T-cell (primary cell): ENCODE measurements at regions not wholly inside any gene's neighbourhood (a gene's known extent, or its start where the extent isn't known, plus 50 kb on each side); places are given as distances from the start of the nearest gene placed in this dataset.

Experiments used
- ATAC-seq, 4 experiments: fragments of 200-7000 bp in 3 of 4; fragments of 150-1000 bp in 1 of 4; cut with Tn5 transposase; replicated peaks in 1 of 4; 1 replicate in 3 of 4; 2 replicates in 1 of 4; pipeline ENCODE4 v1.10.0; 2021; ENCODE audit warnings: moderate library complexity in 3 of 4, mild to moderate bottlenecking in 2 of 4, moderate number of reproducible peaks in 1 of 4
- CTCF ChIA-PET, 2 donors: fragments of 300-600 bp; sonication (Branson Sonifier 250); formaldehyde crosslinking; loops; one replicate each; lab custom pipeline; 2022; ENCODE audit warnings: antibody characterized with exemption in 2 of 2; lab: Charles Lee
- POLR2A ChIA-PET, 2 donors: fragments of 300-600 bp; sonication (Branson Sonifier 250); formaldehyde crosslinking; loops; one replicate each; lab custom pipeline; 2022; ENCODE audit warnings: antibody characterized with exemption in 2 of 2; lab: Charles Lee
- DNase-seq, 35 experiments: peaks; one replicate each; pipeline versions ENCODE4 v3.0.0 to v3.0.0-alpha.2; 2013 to 2023
- H3K27ac ChIP-seq: one replicate; pipeline ENCODE4 v1.5.1; 2013; ENCODE audit warnings: low read length
- H3K27me3 ChIP-seq, 2 experiments: replicated peaks in 1 of 2; 1 replicate in 1 of 2; 2 replicates in 1 of 2; pipeline versions ENCODE4 v1.6.1 to v1.7.0; 2013; ENCODE audit warnings: low read length in 1 of 2, mixed read lengths in 1 of 2; ENCODE audit not compliant: control insufficient read depth in 2 of 2, insufficient read depth in 2 of 2; ENCODE audit errors: extremely low read depth in 1 of 2
- H3K36me3 ChIP-seq, 2 donors: 1 replicate in 1 of 2; 2 replicates in 1 of 2; pipeline versions ENCODE4 v1.6.1 to v1.7.0; 2013; ENCODE audit warnings: low read length in 1 of 2; ENCODE audit not compliant: control insufficient read depth in 2 of 2, insufficient read depth in 1 of 2; ENCODE audit errors: extremely low read depth in 1 of 2
- H3K4me1 ChIP-seq, 2 experiments: 1 replicate in 1 of 2; 2 replicates in 1 of 2; pipeline versions ENCODE4 v1.6.1 to v1.7.0; 2013; ENCODE audit warnings: low read length in 2 of 2, mixed read lengths in 1 of 2; ENCODE audit not compliant: insufficient read depth in 2 of 2, control insufficient read depth in 1 of 2; ENCODE audit errors: extremely low read depth in 1 of 2
- H3K4me3 ChIP-seq, 2 donors: 1 replicate in 1 of 2; 2 replicates in 1 of 2; pipeline versions ENCODE4 v1.5.1 to v1.7.0; 2013; ENCODE audit warnings: mild to moderate bottlenecking in 2 of 2, low read length in 1 of 2, moderate library complexity in 1 of 2; ENCODE audit not compliant: control insufficient read depth in 1 of 2; ENCODE audit errors: extremely low read depth in 1 of 2
- H3K9me3 ChIP-seq: 2 replicates; pipeline ENCODE4 v1.7.0; 2013
- H3K27ac Mint-ChIP-seq, 2 donors: one replicate each; pipeline ENCODE4 v1.8.0; 2020 to 2021; ENCODE audit warnings: mild to moderate bottlenecking in 2 of 2, mixed read lengths in 2 of 2
- H3K27me3 Mint-ChIP-seq, 2 donors: one replicate each; pipeline ENCODE4 v1.8.0; 2021 to 2022; ENCODE audit warnings: mixed read lengths in 2 of 2
- H3K36me3 Mint-ChIP-seq: one replicate; pipeline ENCODE4 v1.8.0; 2021; ENCODE audit warnings: mixed read lengths
- H3K4me1 Mint-ChIP-seq, 3 donors: one replicate each; pipeline ENCODE4 v1.8.0; 2020 to 2022; ENCODE audit warnings: mixed read lengths in 3 of 3, mild to moderate bottlenecking in 1 of 3
- H3K4me3 Mint-ChIP-seq, 3 donors: one replicate each; pipeline ENCODE4 v1.8.0; 2020 to 2022; ENCODE audit warnings: mild to moderate bottlenecking in 3 of 3, mixed read lengths in 3 of 3, moderate library complexity in 3 of 3
- H3K9me3 Mint-ChIP-seq, 3 donors: one replicate each; pipeline ENCODE4 v1.8.0; 2020 to 2022; ENCODE audit warnings: mixed read lengths in 3 of 3
- WGBS: methylation state at CpG from one replicate; pipeline ENCODE4 v1.1.5; 2013; ENCODE audit warnings: missing lambda C conversion rate; ENCODE audit not compliant: insufficient coverage; 5-methylcytosine and 5-hydroxymethylcytosine counted together

DNA sequence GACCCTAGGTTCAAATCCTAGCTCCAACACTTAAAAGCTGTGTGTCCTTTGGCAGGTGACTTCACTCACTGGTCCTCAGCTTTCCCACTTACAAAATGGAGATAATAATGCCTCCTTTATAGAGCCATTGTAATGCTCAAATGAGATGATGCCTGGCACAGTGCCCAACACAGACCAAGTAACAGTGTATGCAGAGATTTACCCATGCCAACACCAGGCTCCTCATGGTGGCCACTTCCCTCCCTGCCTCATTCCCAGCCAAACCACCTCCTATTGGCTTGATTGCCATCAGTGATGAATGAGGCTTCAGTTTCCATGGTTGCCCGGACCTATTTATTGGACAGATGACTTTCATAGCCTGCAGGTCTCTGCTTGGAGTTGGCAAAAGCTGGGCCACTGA is 469.4 kb downstream of the CDK5RAP2 start:
- ChIA-PET CTCF (no interaction called here), POLR2A (no interaction called here)
- H3K9me3 Mint-ChIP-seq: no peaks in the 10 kb centered on the region
- no CpG with 5 or more reads among the region's 1 CpG for WGBS
- Histone ChIP-seq H3K4me1 (no peaks in the 10 kb centered on the region), H3K27me3 (no peaks in the 10 kb centered on the region), H3K4me3 (no peak overlapping the region), H3K36me3 (no peaks in the 10 kb centered on the region), H3K9me3 (no peaks in the 10 kb centered on the region), H3K27ac (no peak overlapping the region)
- H3K36me3 Mint-ChIP-seq: no peaks in the 10 kb centered on the region
- peaks cover 6 to 7% of the 10 kb centered on the region in 2 donors for H3K27me3 Mint-ChIP-seq
- ATAC-seq (no peak), DNase-seq (no peak)
- H3K4me1 Mint-ChIP-seq: no peaks in the 10 kb centered on the region
- H3K4me3 Mint-ChIP-seq: no peak overlapping the region
- H3K27ac Mint-ChIP-seq: no peak overlapping the region

DNA sequence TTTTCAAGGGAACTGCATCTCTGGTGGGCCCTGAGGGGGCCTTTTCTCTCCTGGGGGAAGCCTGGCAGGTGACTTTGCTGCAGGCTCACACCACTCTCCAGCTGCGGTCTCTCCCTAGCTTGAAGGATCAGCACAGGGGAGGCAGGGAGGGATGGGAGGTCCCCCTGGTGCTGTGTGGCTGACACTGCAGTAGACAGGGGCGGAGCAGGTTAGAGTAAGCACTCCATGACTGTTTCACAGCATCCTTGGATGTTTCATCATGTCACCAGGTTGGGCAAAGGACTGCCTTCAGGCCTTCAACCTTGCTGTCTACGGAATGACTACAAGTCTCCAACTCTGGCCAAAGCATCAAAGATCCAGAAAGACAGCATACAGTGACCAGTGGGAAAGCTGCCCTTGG is 470.7 kb downstream of the CDK5RAP2 start:
- ChIA-PET CTCF (no interaction called here), POLR2A (no interaction called here)
- H3K9me3 Mint-ChIP-seq: peaks cover 0 to 3% (median 0%) of the 10 kb centered on the region in 3 donors
- H3K27ac Mint-ChIP-seq: no peak overlapping the region
- H3K36me3 ChIP-seq: no peaks in the 10 kb centered on the region
- WGBS: 75% methylated on average over 2 of the region's 3 CpGs
- H3K27me3 Mint-ChIP-seq: peaks cover 6 to 10% of the 10 kb centered on the region in 2 donors
- no peak overlapping the region for H3K27ac ChIP-seq
- DNase-seq (no peak), ATAC-seq (no peak)
- H3K4me1 ChIP-seq: no peaks in the 10 kb centered on the region
- H3K4me3 ChIP-seq: no peak overlapping the region
- no peaks in the 10 kb centered on the region for H3K4me1 Mint-ChIP-seq
- H3K4me3 Mint-ChIP-seq: no peak overlapping the region
- no peaks in the 10 kb centered on the region for H3K27me3 ChIP-seq
- no peaks in the 10 kb centered on the region for H3K36me3 Mint-ChIP-seq
- no peaks in the 10 kb centered on the region for H3K9me3 ChIP-seq

DNA sequence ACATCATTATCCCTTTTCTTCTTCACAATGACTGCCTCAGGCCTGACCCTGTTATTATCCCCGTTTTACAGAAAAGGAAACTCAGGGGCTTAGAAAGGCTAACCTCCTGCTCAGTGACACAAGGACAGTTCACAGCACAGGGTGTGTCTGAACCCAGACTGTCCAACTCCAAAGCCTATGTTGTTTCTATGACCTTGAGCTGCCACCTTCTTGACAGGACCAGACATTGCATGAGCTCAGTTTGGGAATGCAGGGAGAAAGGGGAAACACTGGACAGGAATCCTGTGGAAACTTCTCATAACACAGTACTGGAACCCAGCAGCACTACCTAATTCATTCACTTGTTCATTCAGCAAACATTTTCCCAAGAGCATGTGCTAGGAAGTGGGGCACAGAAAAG is 472.8 kb downstream of the CDK5RAP2 start:
- ATAC-seq (no peak), DNase-seq (no peak)
- ChIA-PET POLR2A (no interaction called here), CTCF (no interaction called here)
- Mint-ChIP-seq H3K9me3 (peaks cover 0 to 5% (median 0%) of the 10 kb centered on the region in 3 donors), H3K36me3 (no peaks in the 10 kb centered on the region), H3K27me3 (peaks cover 9 to 13% of the 10 kb centered on the region in 2 donors), H3K4me1 (no peaks in the 10 kb centered on the region), H3K4me3 (no peak overlapping the region), H3K27ac (no peak overlapping the region)
- Histone ChIP-seq H3K4me3 (no peak overlapping the region), H3K4me1 (no peaks in the 10 kb centered on the region), H3K36me3 (no peaks in the 10 kb centered on the region), H3K27ac (no peak overlapping the region), H3K9me3 (no peaks in the 10 kb centered on the region), H3K27me3 (no peaks in the 10 kb centered on the region)
- 57% methylated on average over 1 of the region's 1 CpG for WGBS

DNA sequence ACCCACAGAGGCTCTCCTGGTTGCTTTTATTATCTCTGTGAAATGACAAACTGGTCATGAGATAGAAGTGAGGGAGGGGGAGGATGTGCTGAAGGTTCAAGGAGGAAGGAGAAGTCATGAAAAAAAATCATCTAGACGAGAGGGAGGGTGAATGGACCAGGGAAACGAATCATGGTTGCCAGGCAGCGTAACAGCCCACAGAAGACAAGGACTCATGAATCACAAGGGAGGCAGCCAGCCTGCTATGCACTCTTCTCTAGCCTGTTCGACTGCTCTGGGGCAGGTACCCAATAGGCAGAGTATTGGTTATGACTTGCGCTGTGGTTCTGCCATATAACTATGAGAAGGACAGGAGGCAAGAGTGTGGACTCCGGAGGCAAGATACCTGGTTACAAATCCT is 475.2 kb downstream of the CDK5RAP2 start:
- POLR2A ChIA-PET: no interaction called here
- H3K9me3 ChIP-seq: no peaks in the 10 kb centered on the region
- H3K4me3 ChIP-seq: no peak overlapping the region
- H3K27me3 ChIP-seq: no peaks in the 10 kb centered on the region
- no peaks in the 10 kb centered on the region for H3K36me3 Mint-ChIP-seq
- DNase-seq: no peak
- WGBS: 80% methylated on average over 1 of the region's 6 CpGs
- peaks cover 9 to 13% of the 10 kb centered on the region in 2 donors for H3K27me3 Mint-ChIP-seq
- no peak overlapping the region for H3K27ac Mint-ChIP-seq
- no peaks in the 10 kb centered on the region for H3K4me1 Mint-ChIP-seq
- H3K27ac ChIP-seq: no peak overlapping the region
- ATAC-seq: no peak
- no peaks in the 10 kb centered on the region for H3K36me3 ChIP-seq
- H3K4me1 ChIP-seq: no peaks in the 10 kb centered on the region
- H3K9me3 Mint-ChIP-seq: peaks cover 0 to 6% (median 0%) of the 10 kb centered on the region in 3 donors
- H3K4me3 Mint-ChIP-seq: no peak overlapping the region
- CTCF ChIA-PET: no interaction called here

DNA sequence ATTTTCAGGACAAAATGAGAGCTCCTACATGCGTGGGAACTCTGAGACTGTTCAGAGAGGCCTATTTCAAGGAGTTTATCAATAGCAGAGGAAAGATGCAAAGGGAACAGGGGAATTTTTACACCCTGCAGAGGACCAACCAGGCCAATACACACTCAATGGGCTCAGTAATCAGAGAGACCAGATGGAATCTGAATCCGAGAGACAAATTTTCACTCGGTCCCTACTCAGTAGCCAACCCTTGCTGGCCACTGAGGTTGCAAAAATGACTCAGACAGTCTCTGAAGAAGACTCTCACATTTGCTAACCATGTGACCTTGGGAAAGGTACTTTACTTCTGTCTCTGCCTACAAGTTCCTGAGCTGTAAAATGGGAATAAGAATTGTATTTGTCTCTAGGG is 479.4 kb downstream of the CDK5RAP2 start:
- H3K4me1 Mint-ChIP-seq: no peaks in the 10 kb centered on the region
- no peak overlapping the region for H3K4me3 Mint-ChIP-seq
- Histone ChIP-seq H3K4me1 (no peaks in the 10 kb centered on the region), H3K36me3 (no peaks in the 10 kb centered on the region), H3K9me3 (no peaks in the 10 kb centered on the region), H3K27me3 (no peaks in the 10 kb centered on the region), H3K27ac (no peak overlapping the region), H3K4me3 (no peak overlapping the region)
- H3K9me3 Mint-ChIP-seq: peaks cover 0 to 8% (median 0%) of the 10 kb centered on the region in 3 donors
- ChIA-PET POLR2A (no interaction called here), CTCF (no interaction called here)
- H3K36me3 Mint-ChIP-seq: no peaks in the 10 kb centered on the region
- no peak overlapping the region for H3K27ac Mint-ChIP-seq
- H3K27me3 Mint-ChIP-seq: peaks cover 6 to 12% of the 10 kb centered on the region in 2 donors
- DNase-seq (no peak), ATAC-seq (no peak)
- 50% methylated on average over 3 of the region's 3 CpGs for WGBS

DNA sequence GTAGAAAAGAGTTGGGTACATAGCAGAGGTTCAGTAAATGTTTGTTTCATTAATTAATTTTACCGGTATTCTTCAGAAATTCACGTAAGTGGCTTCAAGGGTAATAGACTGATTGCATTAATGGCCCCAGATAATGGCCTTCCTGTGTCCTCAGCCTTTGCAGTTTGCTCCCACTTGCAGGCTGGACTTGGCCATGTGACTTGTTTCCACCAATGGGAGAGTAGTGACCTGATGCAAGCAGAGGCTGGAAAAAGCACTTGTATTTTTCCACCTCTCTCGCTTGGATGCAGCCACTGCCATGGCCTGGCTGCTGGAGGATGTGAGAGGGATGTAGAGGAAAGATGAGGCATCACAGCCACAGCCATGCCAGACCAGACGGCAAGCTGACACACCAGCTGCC is 480.9 kb downstream of the CDK5RAP2 start:
- Histone ChIP-seq H3K9me3 (no peaks in the 10 kb centered on the region), H3K36me3 (no peaks in the 10 kb centered on the region), H3K27me3 (no peaks in the 10 kb centered on the region), H3K4me1 (no peaks in the 10 kb centered on the region), H3K4me3 (no peak overlapping the region), H3K27ac (no peak overlapping the region)
- Mint-ChIP-seq H3K36me3 (no peaks in the 10 kb centered on the region), H3K4me3 (no peak overlapping the region), H3K4me1 (no peaks in the 10 kb centered on the region), H3K27ac (no peak overlapping the region), H3K27me3 (peaks cover 6 to 7% of the 10 kb centered on the region in 2 donors), H3K9me3 (peaks cover 0 to 3% (median 0%) of the 10 kb centered on the region in 3 donors)
- ATAC-seq: no peak
- 89% methylated on average over 3 of the region's 4 CpGs for WGBS
- DNase-seq: no peak
- POLR2A ChIA-PET: no interaction called here
- CTCF ChIA-PET: no interaction called here

DNA sequence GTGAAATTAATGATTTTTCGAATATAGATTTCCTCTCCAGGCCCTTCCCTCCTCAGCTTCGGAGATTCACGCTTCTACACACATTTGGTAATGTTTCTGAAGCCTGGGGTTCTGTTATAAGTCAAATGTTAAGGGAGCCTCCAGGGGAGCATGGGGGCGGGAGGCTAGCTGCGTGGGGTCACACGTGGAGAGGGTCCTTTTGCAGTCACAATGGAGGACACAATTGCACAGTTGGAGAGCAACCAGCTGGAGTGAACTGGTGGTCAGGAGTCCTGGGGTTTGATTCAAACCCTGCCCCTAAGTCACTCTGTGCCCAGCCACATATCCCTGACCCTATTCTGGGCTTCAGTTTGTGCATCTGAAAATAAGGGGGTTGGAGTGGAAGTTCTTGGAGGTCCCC is 481.4 kb downstream of the CDK5RAP2 start:
- CTCF ChIA-PET: no interaction called here
- peaks cover 0 to 5% (median 0%) of the 10 kb centered on the region in 3 donors for H3K9me3 Mint-ChIP-seq

More for the DNA sequence above, 481.4 kb downstream of the CDK5RAP2 start:
- no peak for ATAC-seq
- Mint-ChIP-seq H3K27ac (no peak overlapping the region), H3K4me1 (no peaks in the 10 kb centered on the region), H3K27me3 (peaks cover 4 to 7% of the 10 kb centered on the region in 2 donors), H3K36me3 (no peaks in the 10 kb centered on the region), H3K4me3 (no peak overlapping the region)
- WGBS: 62% methylated on average over 3 of the region's 6 CpGs
- no peaks in the 10 kb centered on the region for H3K36me3 ChIP-seq
- no peak overlapping the region for H3K4me3 ChIP-seq
- H3K4me1 ChIP-seq: no peaks in the 10 kb centered on the region
- no peaks in the 10 kb centered on the region for H3K27me3 ChIP-seq
- H3K27ac ChIP-seq: no peak overlapping the region
- no peak for DNase-seq
- no peaks in the 10 kb centered on the region for H3K9me3 ChIP-seq
- POLR2A ChIA-PET: no interaction called here
